ENCODE measurements at regions not wholly inside any gene's neighbourhood (a gene's known extent, or its start where the extent isn't known, plus 50 kb on each side); places are given as distances from the start of the nearest gene placed in this dataset.

DNA sequence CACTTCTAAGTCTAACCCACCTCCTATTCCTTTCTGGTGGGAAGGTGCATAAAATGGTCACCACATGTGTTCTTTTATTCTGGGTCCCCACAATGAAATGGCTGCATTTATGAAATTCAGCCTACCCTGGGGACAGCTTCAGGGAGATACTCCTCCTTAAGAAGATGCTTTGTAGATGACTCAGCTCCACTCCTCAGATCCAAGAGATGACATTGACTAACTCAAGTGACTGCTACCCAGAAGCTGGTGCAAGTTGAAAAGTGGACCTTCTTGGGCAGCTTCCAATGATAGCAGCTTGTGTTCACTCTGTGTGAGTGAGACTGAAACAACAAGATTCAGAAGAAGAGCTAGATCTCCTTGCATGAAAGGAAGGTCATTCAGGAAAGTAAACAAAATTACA, 113.4 kb downstream of the SCP2D1 start:
- no peak overlapping the region for H3K27ac Mint-ChIP-seq
- no peaks in the 10 kb centered on the region for H3K9me3 Mint-ChIP-seq
- ATAC-seq (no peak), DNase-seq (ENCODE audit: low spot score in 2 of 2) (no peak)
- no peaks in the 10 kb centered on the region for H3K36me3 Mint-ChIP-seq

DNA sequence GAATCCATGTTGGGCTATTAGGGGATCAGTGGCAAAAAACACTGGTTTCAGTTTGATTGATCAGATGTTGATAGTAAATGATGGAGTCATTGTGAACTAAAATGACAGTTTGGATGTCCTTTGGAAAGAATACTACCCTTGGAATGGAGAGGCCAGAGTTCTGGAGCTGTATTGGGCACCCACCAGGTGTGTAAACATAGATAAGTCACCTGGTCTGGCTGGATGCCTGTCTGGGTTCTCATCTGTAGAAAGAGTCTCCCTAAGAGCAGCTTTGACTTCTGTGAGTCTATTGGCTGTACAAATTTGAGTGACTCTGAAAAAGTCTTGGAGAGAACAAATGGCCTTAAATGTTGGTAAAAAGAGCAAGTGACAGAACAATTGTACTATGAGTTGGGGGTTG, 115.0 kb downstream of the SCP2D1 start:
- no peaks in the 10 kb centered on the region for H3K36me3 Mint-ChIP-seq

DNA sequence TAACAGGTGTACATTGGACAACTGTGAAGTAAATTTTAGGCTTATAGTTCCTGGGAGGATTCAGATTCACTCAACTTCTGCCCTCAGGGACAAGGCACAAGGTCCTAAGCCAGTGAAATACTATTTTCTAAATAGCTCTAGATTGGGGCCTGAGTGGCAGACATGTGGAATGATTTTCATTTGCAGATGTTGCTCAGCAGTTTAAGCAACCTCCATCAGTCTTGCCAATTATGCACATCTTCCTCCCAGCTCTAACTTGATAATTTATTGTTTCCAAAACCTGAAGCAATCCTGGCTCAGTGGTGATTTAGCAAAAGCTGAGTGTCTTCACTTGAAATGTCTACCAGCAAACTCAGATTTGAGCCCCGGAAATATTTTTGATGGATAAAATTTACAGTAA, 116.2 kb downstream of the SCP2D1 start:
- Mint-ChIP-seq H3K36me3 (no peaks in the 10 kb centered on the region), H3K27ac (no peak overlapping the region), H3K9me3 (no peaks in the 10 kb centered on the region)
- ATAC-seq (no peak), DNase-seq (ENCODE audit: low spot score in 2 of 2) (no peak)

More for the DNA sequence above, 115.0 kb downstream of the SCP2D1 start:
- no peak for DNase-seq (ENCODE audit: low spot score in 2 of 2)
- ATAC-seq, result no peak
- Mint-ChIP-seq H3K9me3 (no peaks in the 10 kb centered on the region), H3K27ac (no peak overlapping the region)

DNA sequence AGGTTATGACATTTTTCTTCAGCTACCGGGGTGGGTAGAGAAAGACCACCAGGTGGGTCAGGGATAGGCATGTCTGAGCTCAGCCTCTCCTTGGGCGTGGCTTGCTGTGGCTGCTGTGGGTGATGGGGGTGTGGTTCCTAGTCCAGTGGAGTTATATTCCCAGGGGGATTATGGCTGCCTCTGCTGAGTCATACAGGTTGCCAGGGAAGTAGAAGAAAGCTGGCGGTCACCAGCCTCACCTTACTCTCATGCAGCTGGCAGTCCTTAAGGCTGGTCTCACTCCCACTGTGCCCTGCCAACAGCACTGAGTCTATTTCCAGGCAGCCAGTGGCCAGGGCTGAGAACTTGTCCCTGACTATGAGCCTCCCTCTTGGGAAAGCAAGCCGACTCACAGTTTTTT, 130.0 kb downstream of the SCP2D1 start:
- no peaks in the 10 kb centered on the region for H3K36me3 Mint-ChIP-seq
- ATAC-seq, result no peak

DNA sequence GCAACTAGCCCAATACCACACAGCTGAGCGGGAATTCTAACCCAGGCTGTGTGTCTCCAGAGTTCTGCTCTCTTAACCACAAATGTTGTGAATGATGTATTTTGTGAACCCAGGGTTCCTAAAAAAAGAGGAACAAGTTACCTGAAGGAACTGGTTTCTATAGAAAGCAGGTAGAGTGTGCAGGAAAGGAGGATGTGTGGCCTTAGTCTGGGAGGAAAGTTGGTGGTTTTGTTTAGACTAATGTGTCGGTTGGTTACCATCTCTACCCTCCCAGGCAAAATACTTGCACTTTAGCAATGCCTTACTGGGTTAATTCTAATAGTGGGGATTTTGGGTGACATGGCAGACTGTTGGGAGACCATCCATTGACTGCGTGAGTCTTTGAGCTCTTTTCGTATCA, 143.3 kb downstream of the SCP2D1 start:
- peaks cover 0 to 8% of the 10 kb centered on the region in 2 donors for H3K36me3 Mint-ChIP-seq
- H3K9me3 Mint-ChIP-seq, result peaks cover 3 to 16% of the 10 kb centered on the region in 2 donors
- no peak overlapping the region for H3K27ac Mint-ChIP-seq
- ATAC-seq, result no peak
- no peak for DNase-seq (ENCODE audit: low spot score in 2 of 2)

More for the DNA sequence above, 130.0 kb downstream of the SCP2D1 start:
- H3K27ac Mint-ChIP-seq, result no peak overlapping the region
- DNase-seq (ENCODE audit: low spot score in 2 of 2), result no peak
- peaks cover 8 to 14% of the 10 kb centered on the region in 2 donors for H3K9me3 Mint-ChIP-seq

DNA sequence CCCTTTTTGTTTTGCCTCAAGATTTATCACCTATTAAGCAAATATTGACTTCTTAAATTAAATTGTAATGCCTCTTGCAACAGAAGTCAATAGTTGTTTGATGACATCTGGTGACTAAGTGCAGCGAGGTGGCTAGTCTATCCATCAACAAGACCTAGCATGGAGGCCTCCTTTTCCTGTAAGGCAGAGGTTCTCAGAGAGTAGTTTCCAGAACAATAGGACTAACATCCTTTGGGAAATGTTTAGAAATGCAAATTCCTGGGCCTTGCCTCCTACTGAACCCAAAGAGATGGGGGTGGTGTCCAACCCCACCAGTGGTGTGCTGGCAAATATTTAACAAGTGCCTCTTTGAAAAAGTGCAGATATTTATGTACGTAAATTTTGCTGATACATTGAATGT, 143.7 kb downstream of the SCP2D1 start:
- peaks cover 3 to 16% of the 10 kb centered on the region in 2 donors for H3K9me3 Mint-ChIP-seq
- no peak overlapping the region for H3K27ac Mint-ChIP-seq
- DNase-seq (ENCODE audit: low spot score in 2 of 2) (no peak), ATAC-seq (no peak)
- H3K36me3 Mint-ChIP-seq, result peaks cover 0 to 8% of the 10 kb centered on the region in 2 donors

DNA sequence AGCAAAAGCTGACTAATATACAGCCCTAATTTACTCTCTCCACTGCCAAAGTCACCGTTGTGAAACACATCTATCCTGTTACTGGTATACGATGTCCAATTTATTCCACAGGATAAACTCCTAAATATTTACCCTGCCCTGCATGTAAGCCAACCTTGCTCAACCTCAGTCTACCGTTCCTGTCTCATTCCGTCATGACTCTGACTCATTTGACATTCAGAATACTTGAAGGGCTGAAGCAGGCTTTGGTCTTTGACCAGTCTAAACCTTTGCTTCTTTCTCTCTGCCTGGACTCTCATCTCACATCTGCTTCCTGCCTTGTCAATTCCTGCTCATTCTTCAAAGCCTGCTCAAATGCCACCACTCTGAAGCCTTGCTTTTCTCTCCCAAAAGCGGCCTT, 157.5 kb downstream of the SCP2D1 start:
- Mint-ChIP-seq H3K36me3 (no peaks in the 10 kb centered on the region), H3K27ac (no peak overlapping the region), H3K9me3 (no peaks in the 10 kb centered on the region)
- ATAC-seq, result no peak
- DNase-seq (ENCODE audit: low spot score in 2 of 2), result no peak

DNA sequence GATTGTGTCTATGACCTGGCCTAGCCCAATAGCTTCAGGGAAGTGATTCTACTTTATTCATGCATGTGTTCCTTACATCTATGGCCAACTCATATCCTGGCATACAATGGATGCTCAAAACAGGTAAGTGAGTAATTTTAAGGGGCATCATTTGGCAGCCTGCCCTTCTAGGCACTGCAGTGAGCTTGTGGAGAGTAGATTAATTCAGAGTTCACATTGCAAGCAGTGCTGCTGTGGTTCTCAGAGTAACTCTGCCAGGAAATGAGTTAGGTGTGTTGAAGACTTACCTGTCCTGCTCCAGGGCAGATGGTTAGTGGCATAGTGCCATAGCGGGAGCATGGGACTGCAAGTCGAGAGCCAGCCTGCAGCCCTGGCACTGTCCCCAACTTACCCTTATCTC, 158.0 kb downstream of the SCP2D1 start:
- Mint-ChIP-seq H3K9me3 (no peaks in the 10 kb centered on the region), H3K36me3 (no peaks in the 10 kb centered on the region), H3K27ac (no peak overlapping the region)
- ATAC-seq (no peak), DNase-seq (ENCODE audit: low spot score in 2 of 2) (no peak)

DNA sequence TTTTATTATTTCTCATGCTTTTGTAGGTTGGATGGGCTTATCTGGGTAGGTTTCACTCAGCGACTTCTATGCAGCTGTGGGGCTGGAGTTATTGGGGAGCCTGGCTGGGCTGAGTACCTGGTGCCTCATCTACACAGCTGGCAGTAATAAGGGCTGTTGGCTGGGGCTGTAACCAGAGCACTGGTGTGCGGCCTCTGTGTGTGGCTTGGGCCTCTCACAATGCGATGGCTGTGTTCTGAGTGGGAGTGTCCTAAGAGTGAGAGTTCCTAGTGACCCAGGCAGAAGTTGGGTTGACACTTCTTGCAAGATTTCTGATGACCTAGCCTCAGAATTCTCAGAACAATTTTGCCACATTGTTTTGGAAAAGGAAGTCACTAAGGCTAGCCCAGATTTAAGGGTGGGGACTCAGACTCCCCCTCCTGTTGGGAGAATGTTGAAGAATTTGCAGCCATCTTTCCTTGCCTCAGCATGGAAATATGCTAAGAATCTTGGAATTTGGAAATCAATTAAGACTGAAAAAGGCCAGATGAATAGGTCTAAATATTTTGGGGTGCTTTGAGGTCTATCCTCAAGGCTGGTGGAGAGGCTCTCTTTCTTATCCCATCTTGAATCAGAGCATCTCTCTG, 158.8 kb downstream of the SCP2D1 start:
- no peak overlapping the region for H3K27ac Mint-ChIP-seq
- DNase-seq (ENCODE audit: low spot score in 2 of 2) (no peak), ATAC-seq (no peak)
- H3K36me3 Mint-ChIP-seq, result no peaks in the 10 kb centered on the region
- H3K9me3 Mint-ChIP-seq, result no peaks in the 10 kb centered on the region

DNA sequence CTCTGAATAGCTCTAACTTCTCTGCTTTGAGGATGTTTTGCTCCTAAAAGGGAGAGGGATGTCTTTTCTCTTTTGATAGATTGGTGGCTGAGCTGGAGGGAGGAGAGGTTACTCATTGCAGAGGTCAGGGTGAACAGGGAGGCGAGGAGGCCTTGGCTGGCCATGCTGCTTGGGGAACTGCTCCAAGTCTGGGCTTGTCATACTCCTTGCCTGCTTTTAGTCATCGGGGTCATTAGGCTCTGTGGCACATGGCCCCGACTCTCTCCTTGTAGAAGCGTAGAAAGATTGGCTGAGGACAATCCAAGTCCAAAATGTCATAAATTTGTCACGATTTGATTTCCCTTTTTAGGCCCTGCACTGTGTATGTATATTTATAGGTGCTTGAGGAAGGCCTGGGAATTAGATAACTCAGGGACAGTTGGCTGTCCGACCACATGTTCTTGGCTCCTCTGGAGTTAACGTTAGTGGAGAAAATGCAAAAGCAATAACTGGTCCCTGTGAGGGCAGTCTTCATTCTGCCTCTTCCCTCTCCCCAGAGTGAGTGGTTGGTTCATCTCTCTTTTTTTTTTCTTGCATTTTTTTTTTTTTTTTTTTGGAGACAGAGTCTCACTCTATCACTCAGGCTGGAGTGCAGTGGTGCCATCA, 160.1 kb downstream of the SCP2D1 start:
- H3K36me3 Mint-ChIP-seq, result no peaks in the 10 kb centered on the region
- ATAC-seq (no peak), DNase-seq (ENCODE audit: low spot score in 2 of 2) (no peak)

DNA sequence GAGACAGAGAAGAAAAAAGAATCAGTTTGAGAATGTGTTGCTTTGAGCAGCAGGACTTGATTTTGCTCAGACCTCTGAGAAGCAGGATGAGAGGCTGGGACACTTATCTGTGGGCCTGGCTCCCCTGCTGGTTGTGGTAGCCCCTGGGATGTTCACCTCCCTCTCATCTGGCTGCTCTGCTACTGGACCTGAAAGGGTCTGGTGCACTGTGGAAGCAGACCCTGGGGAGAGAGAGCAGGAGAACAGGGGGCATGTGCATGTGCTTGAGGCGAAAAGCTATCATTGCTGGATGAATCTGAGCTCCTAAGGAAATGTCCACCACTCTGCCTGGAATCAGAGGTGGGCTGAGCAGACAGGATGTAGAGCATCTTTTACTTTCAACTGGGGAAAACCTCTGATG, 161.1 kb downstream of the SCP2D1 start:
- H3K27ac Mint-ChIP-seq, result no peak overlapping the region
- no peaks in the 10 kb centered on the region for H3K36me3 Mint-ChIP-seq
- H3K9me3 Mint-ChIP-seq, result no peaks in the 10 kb centered on the region
- ATAC-seq (no peak), DNase-seq (ENCODE audit: low spot score in 2 of 2) (no peak)

More for the DNA sequence above, 160.1 kb downstream of the SCP2D1 start:
- no peaks in the 10 kb centered on the region for H3K9me3 Mint-ChIP-seq
- H3K27ac Mint-ChIP-seq, result no peak overlapping the region

DNA sequence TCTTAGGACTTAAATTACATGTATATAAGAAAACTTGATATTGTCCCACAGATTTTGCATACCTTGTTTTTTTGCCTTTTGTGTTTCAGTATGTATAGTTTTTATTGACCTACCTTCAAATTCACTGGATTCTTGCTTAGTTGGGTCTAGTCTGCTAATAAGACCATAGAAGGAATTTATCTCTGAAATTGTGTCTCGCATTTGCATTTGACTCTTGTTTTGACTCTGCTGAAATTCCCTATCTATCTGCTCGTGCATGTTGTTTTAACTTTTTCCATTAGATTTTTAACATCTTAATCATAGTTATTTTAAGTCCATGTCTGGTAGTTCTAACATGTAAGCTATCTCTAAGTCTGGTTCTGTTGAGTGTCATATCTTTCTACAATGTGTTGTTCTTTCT, 163.9 kb downstream of the SCP2D1 start:
- no peak for ATAC-seq
- Mint-ChIP-seq H3K27ac (no peak overlapping the region), H3K36me3 (no peaks in the 10 kb centered on the region), H3K9me3 (no peaks in the 10 kb centered on the region)
- no peak for DNase-seq (ENCODE audit: low spot score in 2 of 2)

DNA sequence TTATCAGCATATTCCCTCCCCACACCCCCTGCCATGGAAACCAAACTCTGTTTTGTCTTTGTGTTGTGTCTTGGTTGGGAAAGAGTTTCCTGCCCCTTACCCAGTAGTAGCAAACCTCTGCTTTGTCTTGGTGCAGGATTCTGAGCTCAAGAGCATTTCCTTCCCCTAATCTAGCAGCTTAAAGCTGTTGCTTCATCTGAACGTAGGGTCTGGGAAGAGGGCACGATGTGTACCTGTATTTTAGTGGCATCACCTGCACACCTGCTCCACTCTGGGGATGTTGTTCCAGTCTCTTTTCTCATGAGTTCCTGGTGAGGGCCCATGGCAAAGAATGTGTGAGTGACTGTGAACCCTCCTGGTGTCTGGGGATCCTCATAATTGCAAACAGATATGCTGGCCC, 164.7 kb downstream of the SCP2D1 start:
- DNase-seq (ENCODE audit: low spot score in 2 of 2), result no peak
- Mint-ChIP-seq H3K27ac (no peak overlapping the region), H3K9me3 (no peaks in the 10 kb centered on the region), H3K36me3 (no peaks in the 10 kb centered on the region)
- ATAC-seq, result no peak

DNA sequence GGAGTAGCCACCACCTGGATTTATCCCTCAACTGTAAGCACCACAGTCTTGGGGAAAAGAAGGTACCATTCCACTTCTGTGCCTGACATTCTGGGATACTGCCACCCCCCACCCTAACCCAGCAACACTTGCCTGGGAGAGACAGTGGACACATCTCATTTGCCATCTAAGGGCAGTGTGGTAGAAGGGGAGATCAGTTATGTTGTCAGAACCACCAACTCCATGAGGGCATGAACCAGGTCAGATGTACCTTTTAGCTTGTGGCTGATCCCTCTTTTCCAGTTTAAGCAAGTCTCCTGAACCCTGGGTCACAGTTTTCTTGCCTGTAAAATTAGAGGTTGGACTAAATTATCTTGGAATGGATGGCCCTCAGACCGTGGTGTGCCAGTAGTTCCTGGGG, 165.5 kb downstream of the SCP2D1 start:
- Mint-ChIP-seq H3K27ac (no peak overlapping the region), H3K9me3 (no peaks in the 10 kb centered on the region)
- ATAC-seq, result no peak

DNA sequence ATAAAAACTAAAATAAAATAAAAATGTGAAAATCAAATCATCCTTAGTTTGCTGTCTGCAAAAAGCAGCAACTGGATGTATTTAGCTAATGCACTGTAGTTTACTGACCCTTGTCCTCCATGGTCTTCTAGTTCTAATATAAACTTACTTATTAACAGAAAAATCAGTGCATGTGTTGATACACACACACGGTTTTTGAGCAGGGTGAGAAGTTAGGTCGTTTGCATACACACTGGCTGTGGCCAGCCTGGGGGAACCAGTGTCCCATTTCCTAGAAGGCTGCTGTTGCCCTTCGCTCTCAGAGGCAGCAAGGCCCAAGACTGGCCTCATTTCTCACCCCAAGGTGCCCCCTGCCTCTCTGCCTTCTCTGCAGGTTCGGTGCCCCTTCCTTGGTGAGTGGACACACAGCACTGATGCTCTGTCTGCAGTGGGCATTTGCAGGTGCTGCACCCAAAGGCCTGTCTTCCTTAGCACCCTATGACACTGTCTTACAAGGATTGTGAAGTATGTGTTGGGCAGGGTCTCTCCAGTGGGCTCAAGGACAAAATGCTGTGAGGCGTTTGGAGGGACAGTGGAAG, 168.5 kb downstream of the SCP2D1 start:
- no peaks in the 10 kb centered on the region for H3K9me3 Mint-ChIP-seq
- H3K27ac Mint-ChIP-seq, result no peak overlapping the region
- ATAC-seq, result no peak
- DNase-seq (ENCODE audit: low spot score in 2 of 2), result no peak
- H3K36me3 Mint-ChIP-seq, result no peaks in the 10 kb centered on the region

More for the DNA sequence above, 165.5 kb downstream of the SCP2D1 start:
- H3K36me3 Mint-ChIP-seq, result no peaks in the 10 kb centered on the region
- DNase-seq (ENCODE audit: low spot score in 2 of 2), result no peak

DNA sequence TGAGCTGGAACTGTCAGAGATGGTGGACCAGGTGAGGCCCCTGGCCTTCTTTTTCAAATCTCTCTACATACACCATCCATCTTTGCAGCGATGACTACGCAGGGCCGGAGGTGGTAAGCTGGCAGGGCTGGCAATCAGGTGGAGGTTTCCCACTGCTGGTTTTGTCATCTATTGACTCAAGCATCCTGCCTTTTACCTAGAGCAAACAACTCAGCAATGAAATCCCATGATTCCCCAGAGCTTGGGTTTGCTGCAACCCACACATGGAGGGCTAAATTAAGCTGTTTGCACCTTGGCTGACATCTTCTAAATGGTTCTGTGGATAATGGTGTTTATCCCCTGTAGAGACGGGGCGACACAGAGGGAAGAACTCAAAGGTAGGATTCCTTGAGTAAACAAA, 170.2 kb downstream of the SCP2D1 start:
- no peaks in the 10 kb centered on the region for H3K36me3 Mint-ChIP-seq
- no peak for DNase-seq (ENCODE audit: low spot score in 2 of 2)
- ATAC-seq, result no peak
- H3K9me3 Mint-ChIP-seq, result no peaks in the 10 kb centered on the region
- H3K27ac Mint-ChIP-seq, result no peak overlapping the region

DNA sequence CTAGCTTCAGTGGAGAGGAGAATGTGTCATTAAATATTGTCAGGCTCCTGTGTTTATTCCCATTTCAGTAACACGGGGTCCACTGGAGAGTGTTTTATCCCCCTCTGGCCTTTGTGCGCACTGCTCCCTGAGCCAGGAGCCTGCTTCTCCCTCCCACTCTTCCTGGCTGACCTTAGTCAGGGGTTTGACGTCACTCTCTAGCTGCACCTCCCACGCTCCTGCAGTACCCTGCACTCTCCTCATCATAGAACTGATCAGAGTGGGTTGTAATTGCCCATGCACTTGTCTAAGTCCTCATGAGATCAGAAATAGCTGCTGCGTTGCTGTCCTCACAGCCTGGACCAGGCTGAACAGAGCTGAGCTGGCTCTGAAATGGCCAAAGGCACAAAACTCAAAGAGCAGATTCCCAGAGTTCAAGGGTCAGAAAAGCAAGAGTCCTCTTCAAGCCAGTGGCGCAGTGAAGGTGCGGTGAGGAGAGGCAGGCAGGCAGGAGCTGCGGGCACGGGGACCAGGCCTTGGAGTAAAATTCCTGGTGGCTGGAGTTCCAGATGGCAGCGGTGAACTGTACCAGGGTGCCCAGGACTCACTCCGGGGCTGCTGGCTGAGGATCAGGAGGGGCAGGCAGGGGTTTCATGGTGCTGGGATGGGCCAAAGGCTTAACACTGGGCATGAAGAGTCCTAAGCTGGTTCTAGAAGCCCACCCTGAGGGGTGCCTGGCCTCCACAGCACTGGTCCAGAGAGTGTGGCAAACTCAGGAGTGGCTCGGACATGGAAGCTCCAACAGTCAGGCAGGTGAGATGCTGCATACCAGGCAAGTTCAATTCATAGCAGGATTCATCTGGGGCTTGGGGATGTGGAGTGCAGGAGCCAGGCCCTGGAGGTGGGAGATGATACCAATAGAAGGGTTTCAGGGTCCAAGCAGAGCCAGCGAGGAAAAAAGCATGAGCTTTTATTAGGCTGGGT, 170.9 kb downstream of the SCP2D1 start:
- H3K36me3 Mint-ChIP-seq, result no peaks in the 10 kb centered on the region
- H3K9me3 Mint-ChIP-seq, result no peaks in the 10 kb centered on the region
- ATAC-seq, result no peak
- DNase-seq (ENCODE audit: low spot score in 2 of 2), result no peak
- H3K27ac Mint-ChIP-seq, result no peak overlapping the region

Measured in activated naive CD4-positive, alpha-beta T cell treated with anti-CD3 and anti-CD28 coated beads, Interleukin-2, amount 50 U/mL, for 72 hours (primary cell).